HG03066 (cell line): ENCODE measurements at regions not wholly inside any gene's neighbourhood (a gene's known extent, or its start where the extent isn't known, plus 50 kb on each side); places are given as distances from the start of the nearest gene placed in this dataset.
"Not testable (repeated sequence)": the region's sequence is repeated elsewhere in the genome, so short reads cannot be mapped to it uniquely, and the experiment has no call there.

Source experiments
- ATAC-seq: cut with Tn5 transposase; IDR thresholded peaks from one replicate; pipeline ENCODE4 v1.9.1; 2021; ENCODE audit warnings: low read depth; ENCODE audit not compliant: unreplicated experiment

DNA sequence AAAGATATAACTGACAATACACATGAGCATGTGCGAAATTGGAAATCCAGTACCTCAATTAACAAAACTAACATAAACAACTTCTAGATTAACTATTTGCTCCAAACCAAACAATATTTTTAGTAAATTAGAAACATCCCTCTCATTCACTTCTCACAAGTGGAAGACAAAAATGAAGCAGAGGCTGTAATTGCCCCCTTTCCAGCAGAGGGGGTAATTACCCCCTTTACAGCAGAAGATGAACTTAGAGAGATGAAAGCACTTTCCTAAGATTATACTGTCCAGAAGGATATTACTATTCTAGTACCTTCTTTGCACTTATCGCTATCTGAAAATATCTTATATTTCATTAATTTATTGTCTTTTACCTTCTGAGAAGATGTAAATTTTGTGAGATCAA, 1025.2 kb downstream of the FSCB start:
- ATAC-seq, result no peak

DNA sequence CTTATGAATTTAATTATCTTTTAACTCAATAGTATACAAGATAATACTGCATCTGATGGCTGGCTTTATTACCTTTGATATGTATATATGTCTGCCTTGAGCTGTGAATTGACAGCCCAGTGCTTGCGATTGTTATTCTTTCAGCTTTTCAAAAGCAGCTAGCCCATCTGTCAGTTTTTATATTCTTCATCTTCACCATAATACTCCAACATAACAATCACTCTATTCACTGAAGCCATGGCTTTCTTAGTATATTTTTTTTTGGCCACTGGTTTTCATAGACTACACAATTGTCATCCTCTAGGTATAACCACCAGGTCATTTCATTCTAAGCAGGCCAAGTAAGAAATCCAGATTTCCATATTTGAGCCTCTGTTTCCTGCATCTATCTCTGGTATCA, 1026.1 kb downstream of the FSCB start:
- no peak for ATAC-seq

DNA sequence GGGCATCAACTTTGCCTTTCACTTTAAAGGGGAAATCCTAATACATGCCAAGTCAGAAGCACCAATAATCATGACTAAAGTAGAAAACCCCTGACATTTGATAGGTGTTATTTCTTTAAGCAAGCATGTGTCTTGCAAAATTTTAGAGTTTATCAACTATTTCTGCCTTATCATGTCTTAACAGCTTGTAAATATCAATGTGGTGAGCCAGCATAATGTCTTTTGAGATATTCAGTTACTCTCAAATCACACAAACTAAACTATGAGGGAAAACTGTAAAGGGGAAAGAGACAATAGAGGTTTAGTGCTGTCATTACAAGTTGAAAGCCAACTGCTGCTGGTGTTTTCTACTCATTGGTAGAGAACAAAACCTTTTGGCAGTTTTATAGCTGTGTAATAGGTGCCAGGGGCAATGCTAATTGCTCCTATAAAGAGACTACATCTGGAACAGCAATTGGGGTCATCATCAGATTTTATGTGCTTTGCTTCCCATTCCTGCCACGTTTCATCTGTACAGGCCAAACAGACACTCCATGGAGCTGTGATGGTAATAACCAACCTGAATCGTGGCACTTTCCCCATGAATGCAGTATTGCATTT, 1027.4 kb downstream of the FSCB start:
- no peak for ATAC-seq

DNA sequence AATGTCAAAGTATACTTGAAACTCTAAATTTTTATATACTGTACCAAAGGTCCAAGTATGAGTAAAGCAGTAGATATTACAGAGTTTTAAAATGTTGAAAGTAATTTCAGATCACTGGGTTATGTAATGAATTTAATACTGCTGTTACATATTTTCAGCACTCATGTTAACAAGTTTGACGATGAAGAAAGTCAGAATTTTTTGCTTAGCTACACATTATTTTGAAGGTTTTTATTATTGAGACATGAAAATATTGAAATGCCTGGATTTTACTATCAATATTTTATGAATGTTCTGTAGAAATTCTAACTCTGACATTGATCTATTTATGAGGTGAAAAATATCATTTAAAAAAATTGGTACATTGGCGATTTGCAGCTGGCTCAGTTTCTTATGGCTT, 1030.3 kb downstream of the FSCB start:
- ATAC-seq, result no peak

DNA sequence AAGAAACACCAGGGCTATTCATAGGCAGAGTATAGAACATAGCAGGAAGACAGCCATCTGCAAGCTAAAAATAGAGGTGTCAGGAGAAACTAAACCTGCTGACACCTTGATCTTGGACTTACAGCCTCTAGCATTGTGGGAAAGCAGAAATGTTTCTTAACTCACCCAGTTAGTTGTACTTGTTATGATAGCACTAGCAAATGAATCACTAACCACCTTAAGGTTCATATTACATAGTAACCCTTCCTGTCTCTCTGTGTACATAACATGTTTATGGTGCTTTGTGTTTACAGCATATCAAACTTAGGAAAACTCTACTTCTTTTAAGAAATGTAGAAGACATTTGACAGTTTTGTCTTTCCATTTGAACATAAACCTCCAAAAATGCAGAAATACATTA, 1031.3 kb downstream of the FSCB start:
- ATAC-seq, result no peak

DNA sequence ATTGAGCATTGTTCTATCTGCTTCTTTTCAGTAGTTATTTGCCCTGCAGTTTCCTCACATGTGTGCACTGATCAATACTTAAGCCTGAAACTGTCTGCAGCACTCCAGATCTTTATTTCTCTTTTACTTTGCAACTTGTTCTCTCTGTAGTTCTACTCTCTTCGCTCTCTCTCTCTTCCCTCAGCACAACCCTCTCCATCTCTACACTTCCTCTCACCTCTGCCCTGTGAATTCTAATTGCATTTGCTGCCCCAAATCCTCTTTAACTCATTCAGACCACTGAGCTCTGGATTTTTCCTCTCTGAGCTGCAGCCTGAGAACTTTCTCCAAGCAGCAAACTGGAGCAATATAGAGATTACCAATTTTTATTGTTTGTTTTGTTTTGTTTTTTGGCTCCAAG, 1035.5 kb downstream of the FSCB start:
- no peak for ATAC-seq

DNA sequence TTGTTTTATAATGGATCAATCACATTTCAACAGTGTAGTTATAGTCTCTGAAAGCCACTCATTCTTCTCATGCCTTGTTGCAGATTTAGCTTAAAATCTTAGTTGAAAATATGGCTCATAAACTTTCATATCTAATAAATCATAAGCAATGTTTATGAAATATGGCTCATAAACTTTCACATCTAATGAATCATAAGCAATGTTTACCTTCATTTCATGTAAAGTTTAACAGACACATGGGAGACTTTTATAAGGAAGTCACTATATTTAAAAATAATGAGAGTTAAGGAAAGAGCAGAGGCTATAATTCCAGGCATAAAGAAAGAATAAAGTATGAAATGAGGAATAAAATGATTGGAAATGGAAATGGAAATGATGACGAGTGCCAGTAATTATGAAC, 1042.1 kb downstream of the FSCB start:
- no peak for ATAC-seq

DNA sequence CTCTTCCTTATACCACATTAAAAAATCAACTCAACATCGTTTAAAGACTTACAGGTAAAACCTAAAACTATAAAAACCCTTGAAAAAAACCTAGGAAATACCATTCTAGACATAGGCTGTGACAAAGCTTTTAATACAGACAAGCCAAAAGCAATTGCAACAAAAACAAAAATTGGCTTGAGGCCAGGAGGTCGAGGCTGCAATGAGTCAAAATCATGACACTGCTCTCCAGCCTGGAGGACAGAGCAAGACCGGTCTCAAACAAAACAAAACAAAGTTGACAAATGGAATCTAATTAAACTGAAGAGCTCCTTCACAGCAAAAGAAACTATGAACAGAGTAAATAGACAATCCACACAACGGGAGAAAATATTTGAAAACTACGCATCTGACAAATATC, 1057.8 kb downstream of the FSCB start:
- no peak for ATAC-seq

DNA sequence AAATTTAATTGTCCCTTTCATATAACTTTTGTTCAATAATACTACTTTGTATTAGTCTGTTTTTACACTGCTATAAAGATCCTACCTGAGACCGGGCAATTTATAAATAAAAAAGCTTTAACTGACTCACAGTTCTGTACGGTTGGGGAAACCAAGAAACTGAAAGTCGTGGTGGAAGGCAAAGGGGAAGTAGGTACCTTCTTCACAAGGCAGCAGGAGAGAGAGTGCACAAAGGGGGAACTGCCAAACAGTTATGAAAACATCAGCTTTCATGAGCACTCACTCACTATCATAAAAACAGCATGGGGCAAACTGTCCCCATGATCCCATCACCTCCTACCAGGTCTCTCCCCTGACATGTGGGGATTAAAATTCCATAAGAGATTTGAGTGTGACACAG, 1069.0 kb downstream of the FSCB start:
- no peak for ATAC-seq

DNA sequence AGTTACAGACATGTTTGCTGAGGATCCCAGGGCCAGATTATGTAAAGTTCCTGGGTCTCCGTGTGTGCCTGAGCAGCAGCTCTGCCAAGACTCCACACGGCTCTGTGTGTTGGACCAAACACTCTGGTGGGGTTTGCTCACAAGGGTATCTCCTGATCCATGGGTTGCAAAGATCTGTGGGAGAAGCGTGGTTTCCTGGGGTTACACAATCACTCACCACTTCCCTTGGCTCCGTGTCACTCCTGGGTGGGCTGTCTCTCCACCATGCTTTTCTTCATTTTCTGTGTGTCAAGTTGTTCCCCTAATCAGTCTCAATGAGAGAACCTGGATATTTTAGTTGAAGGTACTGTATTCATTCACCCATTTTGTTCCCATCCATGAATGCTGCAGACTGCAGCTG, 1088.8 kb downstream of the FSCB start:
- no peak for ATAC-seq

DNA sequence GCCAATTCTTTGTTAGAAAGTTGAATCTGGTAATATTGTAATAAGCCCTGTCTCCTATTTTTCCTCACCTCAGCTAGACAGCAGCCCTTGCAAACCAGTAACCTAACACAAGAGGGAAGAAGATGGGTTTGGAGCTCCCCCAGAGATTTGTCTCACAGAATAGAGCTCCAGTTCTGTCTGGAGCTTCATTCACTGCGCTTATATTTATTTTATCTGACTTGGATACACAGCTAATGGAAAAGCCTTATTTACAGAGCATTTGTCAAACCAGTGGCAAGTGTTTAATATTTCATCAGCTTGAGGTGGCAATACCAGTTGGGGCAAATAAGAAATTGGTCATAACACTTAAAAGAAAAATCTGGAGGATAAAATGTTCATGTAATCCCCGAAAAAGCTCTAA, 1094.0 kb downstream of the FSCB start:
- no peak for ATAC-seq

DNA sequence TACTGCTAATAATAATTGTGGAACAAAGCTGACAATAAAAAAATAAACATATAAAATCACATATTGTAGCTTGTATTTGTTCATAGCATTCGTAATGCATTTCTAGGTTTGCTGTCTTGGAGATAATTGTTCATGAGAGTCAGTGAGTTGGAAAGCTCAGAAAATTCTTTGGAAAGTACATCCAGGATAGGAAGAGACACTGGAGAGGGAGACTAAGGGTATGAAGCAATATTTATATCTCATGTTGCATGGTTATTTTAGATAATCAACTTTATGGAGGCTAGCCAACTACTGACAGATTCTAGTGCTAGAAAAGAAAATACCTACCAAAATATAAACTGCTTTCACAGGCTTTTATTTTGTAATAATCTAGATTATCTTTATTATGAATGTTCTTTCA, 1095.2 kb downstream of the FSCB start:
- ATAC-seq, result no peak

DNA sequence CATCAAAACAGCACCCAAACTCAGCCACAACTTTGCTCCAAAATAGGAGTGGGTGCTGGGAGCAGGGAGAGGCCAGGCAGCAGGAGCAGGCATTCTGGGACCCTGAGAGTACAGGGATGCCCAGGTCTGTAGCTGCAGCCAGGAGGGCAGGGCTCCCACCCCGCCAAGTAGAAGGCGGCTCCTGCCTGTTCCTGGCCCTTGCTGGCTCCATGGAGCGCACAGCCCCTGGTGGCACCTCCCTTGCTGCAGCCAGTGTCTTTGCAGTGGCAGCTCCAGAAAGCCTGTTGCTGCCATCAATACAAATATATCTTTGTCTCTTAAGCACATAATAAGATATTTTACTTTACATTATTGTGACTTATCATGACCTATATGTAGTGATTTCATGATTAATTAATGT, 1096.5 kb downstream of the FSCB start:
- ATAC-seq, result no peak

DNA sequence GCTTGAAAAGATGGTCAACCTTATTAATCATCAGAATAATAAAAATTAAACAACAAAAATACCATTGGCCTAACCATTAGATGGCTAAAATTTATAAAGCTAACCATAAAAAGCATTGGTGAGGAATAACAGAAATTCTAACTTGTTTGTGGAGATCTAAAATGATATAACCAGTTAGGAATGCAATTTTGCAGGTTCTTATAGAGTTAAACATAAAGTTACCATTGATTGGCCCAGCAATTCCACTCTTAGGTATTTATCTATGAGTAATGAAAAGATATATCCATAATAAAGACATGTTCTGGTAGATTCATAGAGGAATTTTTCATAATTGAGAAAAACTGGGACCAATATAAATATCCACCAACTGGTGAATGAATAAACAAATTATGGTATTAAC, 1098.6 kb downstream of the FSCB start:
- no peak for ATAC-seq

DNA sequence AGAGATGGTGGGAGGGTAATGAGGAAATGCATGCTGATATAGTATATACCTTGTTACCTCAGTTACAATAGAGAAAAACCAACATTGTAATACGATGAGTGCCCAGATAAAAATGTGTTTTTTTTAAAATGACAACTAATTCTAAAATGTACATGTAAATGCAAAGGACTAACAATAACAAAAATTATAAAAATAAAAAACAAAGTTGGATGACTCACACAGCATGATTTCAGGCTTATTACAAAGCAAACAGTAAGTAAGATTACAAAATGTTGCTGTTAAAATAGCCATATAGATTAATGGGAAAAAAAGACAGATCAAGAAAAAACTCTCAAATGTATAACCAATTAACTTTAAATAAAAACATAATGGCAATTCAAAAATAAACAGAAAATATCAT, 1099.4 kb downstream of the FSCB start:
- no peak for ATAC-seq

DNA sequence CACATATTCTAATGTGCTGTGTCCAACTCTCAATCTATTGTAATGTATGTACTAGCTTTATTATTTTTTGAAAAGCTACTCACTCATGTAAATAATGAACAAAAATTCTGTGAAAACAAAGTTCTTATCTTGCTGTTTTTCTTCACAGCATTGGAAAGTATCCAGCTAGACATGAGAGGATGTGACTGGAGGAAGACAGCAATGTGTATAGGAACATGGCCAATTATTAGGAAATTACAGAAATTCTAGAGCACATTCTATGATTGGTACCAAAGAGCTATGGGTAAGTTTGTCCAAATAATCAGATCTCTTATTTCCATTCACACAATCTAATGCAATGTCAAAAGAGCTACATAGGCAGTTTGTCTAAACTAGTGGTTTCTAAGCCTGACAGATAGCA, 1100.2 kb downstream of the FSCB start:
- no peak for ATAC-seq

DNA sequence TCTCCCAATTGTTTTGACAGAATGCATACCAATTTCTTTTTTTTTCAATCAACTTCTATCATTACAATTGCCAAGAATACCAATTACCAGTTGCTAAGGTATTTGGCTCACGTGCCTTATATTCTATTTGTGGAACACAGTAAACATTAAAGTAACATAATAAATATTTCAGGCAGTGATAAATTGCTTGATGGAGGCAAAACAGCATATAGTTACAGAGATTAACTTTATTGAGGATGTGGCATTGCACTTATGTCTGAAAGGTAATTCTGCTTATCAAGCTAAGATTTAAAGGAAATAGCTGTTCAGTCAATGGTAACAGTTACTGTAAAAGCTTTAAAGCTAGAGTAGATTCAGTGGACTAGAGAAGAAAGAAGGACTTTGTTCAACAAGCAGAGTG, 1107.8 kb downstream of the FSCB start:
- ATAC-seq, result no peak

DNA sequence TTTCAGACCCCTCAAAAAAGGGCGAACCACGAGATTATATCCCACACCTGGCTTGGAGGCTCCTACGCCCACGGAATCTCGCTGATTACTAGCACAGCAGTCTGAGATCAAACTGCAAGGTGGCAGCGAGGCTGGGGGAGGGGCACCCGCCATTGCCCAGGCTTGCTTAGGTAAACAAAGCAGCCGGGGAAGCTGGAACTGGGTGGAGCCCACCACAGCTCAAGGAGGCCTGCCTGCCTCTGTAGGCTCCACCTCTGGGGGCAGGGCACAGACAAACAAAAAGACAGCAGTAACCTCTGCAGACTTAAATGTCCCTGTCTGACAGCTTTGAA, 1136.6 kb downstream of the FSCB start:
- ATAC-seq, result not testable (repeated sequence)

DNA sequence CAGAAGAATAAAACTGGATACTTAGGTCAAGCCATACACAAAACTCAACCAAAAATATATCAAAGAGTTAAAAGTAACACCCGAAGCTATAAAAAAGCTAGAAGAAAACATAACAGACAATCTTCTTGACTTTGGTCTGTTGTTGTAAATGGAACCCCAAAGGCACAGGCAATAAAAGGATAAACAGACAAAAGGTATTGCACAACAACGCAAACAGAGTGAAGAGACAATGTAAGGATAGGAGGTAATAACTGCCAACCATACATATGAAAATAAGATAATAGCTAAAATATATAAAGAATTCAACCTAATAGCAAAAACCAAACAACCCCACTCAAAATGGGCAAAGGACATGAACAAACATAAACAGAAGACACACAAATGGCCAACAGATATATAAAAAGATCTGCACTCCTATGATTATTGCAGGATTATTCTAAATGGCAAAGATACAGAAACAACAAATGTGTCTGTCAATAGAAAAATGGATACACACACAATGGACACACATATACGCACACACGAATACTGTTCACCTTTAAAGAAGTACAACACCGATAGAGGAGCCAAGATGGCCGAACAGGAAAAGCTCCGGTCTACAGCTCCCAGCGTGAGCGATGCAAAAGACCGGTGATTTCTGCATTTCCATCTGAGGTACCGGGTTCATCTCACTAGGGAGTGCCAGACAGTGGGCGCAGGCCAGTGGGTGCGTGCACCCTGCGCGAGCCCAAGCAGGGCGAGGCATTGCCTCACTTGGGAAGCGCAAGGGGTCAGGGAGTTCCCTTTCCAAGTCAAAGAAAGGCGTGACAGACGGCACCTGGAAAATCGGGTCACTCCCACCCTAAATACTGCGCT, 1137.1 kb downstream of the FSCB start:
- ATAC-seq, result no peak

DNA sequence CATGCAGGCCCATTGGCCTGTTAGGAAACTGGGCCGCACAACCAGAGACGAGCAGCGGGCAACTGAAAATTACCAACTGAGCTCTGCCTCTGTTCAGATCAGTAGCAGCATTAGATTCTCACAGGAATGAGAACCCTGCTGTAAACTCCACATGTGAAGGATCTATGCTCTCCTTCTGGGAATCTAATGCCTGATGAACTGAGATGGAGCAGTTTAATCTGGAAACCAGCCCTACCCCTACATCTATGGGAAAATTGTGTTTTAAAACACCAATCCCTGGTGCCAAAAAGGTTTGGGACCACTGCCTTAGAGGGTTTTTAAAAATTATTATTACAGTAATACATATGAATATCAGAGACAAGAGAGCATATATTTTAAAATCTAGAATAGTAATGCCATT, 1144.5 kb downstream of the FSCB start:
- no peak for ATAC-seq

DNA sequence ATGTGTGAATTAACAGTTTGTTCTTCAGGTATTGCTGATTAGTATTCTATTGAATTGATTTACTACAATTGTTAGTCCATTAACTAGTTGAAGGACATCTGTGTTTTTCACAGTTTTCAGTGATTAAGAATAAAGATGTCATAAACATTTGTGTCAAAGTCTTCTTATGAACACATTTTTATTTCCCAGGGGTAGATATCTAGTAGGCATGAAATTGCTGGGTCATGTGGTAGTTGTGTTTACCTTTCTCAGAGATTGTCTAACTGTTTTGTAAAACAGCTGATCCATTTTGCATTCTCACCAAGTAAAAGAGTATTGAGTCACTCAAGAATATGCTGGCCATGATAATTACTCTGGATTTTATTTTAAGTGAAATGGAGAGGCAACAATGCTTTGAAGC, 1145.3 kb downstream of the FSCB start:
- no peak for ATAC-seq

DNA sequence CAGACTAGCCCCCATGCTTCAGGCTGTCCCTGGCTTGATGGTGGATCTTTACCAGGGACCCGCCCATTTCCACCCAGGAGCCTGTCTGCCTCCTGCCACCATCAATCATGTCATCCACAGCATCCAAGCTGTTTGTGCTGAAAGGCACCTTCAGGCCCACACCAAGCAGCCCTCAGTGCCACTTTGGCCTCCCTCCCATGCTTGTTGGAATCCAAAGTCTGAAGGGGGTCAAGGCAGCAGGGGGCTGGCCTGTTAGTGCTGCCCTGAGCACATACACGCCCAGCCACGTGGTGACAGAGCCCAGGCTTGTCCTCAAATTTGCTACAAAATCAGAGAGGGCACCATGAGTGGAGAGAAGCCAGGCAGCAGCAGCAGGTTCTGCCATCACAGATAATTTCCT, 1146.8 kb downstream of the FSCB start:
- ATAC-seq, result no peak

DNA sequence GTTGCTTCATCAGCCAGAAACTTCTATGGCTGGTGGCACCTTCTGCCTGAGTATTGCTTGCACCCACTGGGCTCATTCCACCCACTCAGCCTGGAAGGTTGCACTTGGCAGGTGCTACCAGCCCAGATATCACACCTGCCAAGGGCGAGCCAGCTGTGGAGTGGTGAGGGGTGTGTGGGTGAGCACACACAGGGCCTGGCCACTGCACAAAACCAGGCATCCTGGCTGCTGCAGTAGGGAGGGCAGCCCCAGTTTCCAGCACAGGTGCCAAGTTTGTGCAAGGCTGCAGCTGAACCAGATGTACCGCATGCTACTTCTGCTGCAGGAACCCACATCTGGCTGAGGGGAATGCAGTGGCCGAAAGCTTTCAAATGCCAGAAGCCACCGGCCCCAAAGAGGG, 1147.8 kb downstream of the FSCB start:
- no peak for ATAC-seq
